MCF 10A (cell line): ENCODE measurements at regions not wholly inside any gene's neighbourhood (a gene's known extent, or its start where the extent isn't known, plus 50 kb on each side); places are given as distances from the start of the nearest gene placed in this dataset.

ENCODE experiments used
- BruUV-seq: library from RNA; stranded (reverse); fragments of 400-500 nt; replicated peaks from 2 replicates; lab custom pipeline; 2021; lab: Mats Ljungman, UMichigan
- CTCF ChIA-PET: fragments of 300-600 bp; sonication (Branson Sonifier 250); formaldehyde crosslinking; extraction: SDS; loops from one replicate; lab custom pipeline; 2021; ENCODE audit warnings: antibody characterized with exemption, inconsistent platforms; lab: Yijun Ruan, JAX
- POLR2A ChIA-PET: fragments of 300-600, 350-650 bp; sonication (Branson Sonifier 250); formaldehyde crosslinking; extraction: SDS; loops from one replicate; lab custom pipeline; 2020; ENCODE audit warnings: antibody characterized with exemption, inconsistent platforms; lab: Yijun Ruan, JAX
- DNase-seq: peaks from one replicate; pipeline ENCODE4 v3.0.0-alpha.2; 2018; ENCODE audit not compliant: unreplicated experiment
- H3K27ac Mint-ChIP-seq: one replicate; pipeline ENCODE4 v1.8.0; 2022; ENCODE audit warnings: mild to moderate bottlenecking, low read depth, mixed read lengths; ENCODE audit not compliant: unreplicated experiment
- H3K27me3 Mint-ChIP-seq: one replicate; pipeline ENCODE4 v1.8.0; 2022; ENCODE audit warnings: mixed read lengths; ENCODE audit not compliant: insufficient read depth, unreplicated experiment
- H3K36me3 Mint-ChIP-seq: one replicate; pipeline ENCODE4 v1.8.0; 2022; ENCODE audit warnings: mild to moderate bottlenecking, moderate library complexity, mixed read lengths; ENCODE audit not compliant: insufficient read depth, unreplicated experiment
- H3K4me1 Mint-ChIP-seq: one replicate; pipeline ENCODE4 v1.8.0; 2022; ENCODE audit warnings: mixed read lengths; ENCODE audit not compliant: insufficient read depth, unreplicated experiment
- H3K4me3 Mint-ChIP-seq: one replicate; pipeline ENCODE4 v1.8.0; 2022; ENCODE audit warnings: mild to moderate bottlenecking, moderate library complexity, mixed read lengths; ENCODE audit not compliant: unreplicated experiment
- H3K9me3 Mint-ChIP-seq: one replicate; pipeline ENCODE4 v1.8.0; 2022; ENCODE audit warnings: mixed read lengths; ENCODE audit not compliant: unreplicated experiment
- CTCF ChIP-seq: fragments of 200-600 bp; IDR thresholded peaks from one replicate; pipeline ENCODE4 v1.8.0; 2022; ENCODE audit warnings: antibody characterized with exemption, mild to moderate bottlenecking; ENCODE audit not compliant: unreplicated experiment
- intact Hi-C: fragments of 100-400 bp; cut with micrococcal nuclease; formaldehyde crosslinking; loops from 2 replicates; pipeline ENCODE4 v1.14.1; 2022

GRCh38 chr2:176656038-176656775 is 387.0 kb downstream of the MTX2 start:
- ChIA-PET CTCF (interaction anchor here (0.5 to 6.9 kb wide), 7 partner anchors 11 to 1153 kb away, joined by 3 to 100 read pairs (median 3); no protein-coding TSS in a partner anchor), POLR2A (interaction anchor here (0.7 to 1.3 kb wide), 2 partner anchors 73 to 530 kb away, joined by 3 read pairs; no protein-coding TSS in a partner anchor)
- peaks cover 6% of the 10 kb centered on the region for H3K36me3 Mint-ChIP-seq
- BruUV-seq = no TSS peak
- no peak for DNase-seq
- intact Hi-C loops = loop anchor here (10.0 kb wide), 1 partner anchor 679 kb away; no protein-coding TSS in a partner anchor
- no peak overlapping the region for H3K27ac Mint-ChIP-seq
- TF ChIP-seq CTCF = no peak
- H3K27me3 Mint-ChIP-seq = peaks cover 29% of the 10 kb centered on the region
- H3K4me1 Mint-ChIP-seq = peaks cover 5% of the 10 kb centered on the region
- H3K4me3 Mint-ChIP-seq = no peak overlapping the region
- H3K9me3 Mint-ChIP-seq = no peaks in the 10 kb centered on the region

- CTCF ChIA-PET = interaction anchor here (0.8 kb wide), 1 partner anchor 1153 kb away, joined by 3 read pairs; no protein-coding TSS in a partner anchor
- POLR2A ChIA-PET = interaction anchor here (1.3 kb wide), 1 partner anchor 74 kb away, joined by 3 read pairs; no protein-coding TSS in a partner anchor
- Mint-ChIP-seq H3K27ac (no peak overlapping the region), H3K4me1 (peaks cover 5% of the 10 kb centered on the region), H3K27me3 (peaks cover 29% of the 10 kb centered on the region), H3K4me3 (no peak overlapping the region), H3K9me3 (no peaks in the 10 kb centered on the region), H3K36me3 (peaks cover 6% of the 10 kb centered on the region)
- no TSS peak for BruUV-seq
- TF ChIP-seq CTCF = no peak
- no peak for DNase-seq
- intact Hi-C loops = loop anchor here (10.0 kb wide), 1 partner anchor 678 kb away; no protein-coding TSS in a partner anchor
Observed at GRCh38 chr2:176656776-176657140, 387.5 kb downstream of the MTX2 start.

- H3K4me3 Mint-ChIP-seq = no peak overlapping the region
- intact Hi-C loops = loop anchor here (10.0 kb wide), 1 partner anchor 677 kb away; no protein-coding TSS in a partner anchor
- peaks cover 6% of the 10 kb centered on the region for H3K36me3 Mint-ChIP-seq
- ChIA-PET CTCF (interaction anchor here (0.7 kb wide), 1 partner anchor 521 kb away, joined by 3 read pairs; no protein-coding TSS in a partner anchor), POLR2A (interaction anchor here (0.6 kb wide), 1 partner anchor 491 kb away, joined by 3 read pairs; no protein-coding TSS in a partner anchor)
- DNase-seq = no peak
- H3K27ac Mint-ChIP-seq = no peak overlapping the region
- peaks cover 29% of the 10 kb centered on the region for H3K27me3 Mint-ChIP-seq
- no TSS peak for BruUV-seq
- H3K4me1 Mint-ChIP-seq = peaks cover 2% of the 10 kb centered on the region
- TF ChIP-seq CTCF = no peak
- H3K9me3 Mint-ChIP-seq = no peaks in the 10 kb centered on the region
Observed at GRCh38 chr2:176657393-176657792, 388.2 kb downstream of the MTX2 start.

- H3K27me3 Mint-ChIP-seq = peaks cover 29% of the 10 kb centered on the region
- H3K4me1 Mint-ChIP-seq = no peaks in the 10 kb centered on the region
- no peak overlapping the region for H3K27ac Mint-ChIP-seq
- DNase-seq = no peak
- H3K9me3 Mint-ChIP-seq = no peaks in the 10 kb centered on the region
- ChIA-PET POLR2A (interaction anchor here (0.6 kb wide), 1 partner anchor 14 kb away, joined by 3 read pairs; no protein-coding TSS in a partner anchor), CTCF (no interaction called here)
- no peak overlapping the region for H3K4me3 Mint-ChIP-seq
- H3K36me3 Mint-ChIP-seq = peaks cover 6% of the 10 kb centered on the region
- intact Hi-C loops = loop anchor here (10.0 kb wide), 1 partner anchor 676 kb away; no protein-coding TSS in a partner anchor
- BruUV-seq = no TSS peak
- no peak for TF ChIP-seq CTCF
Observed at GRCh38 chr2:176658708-176659107, 389.5 kb downstream of the MTX2 start.
